DMS153 treated with DMSO at 0.1 percent for 48 hours (cell line): ENCODE measurements at regions not wholly inside any gene's neighbourhood (a gene's known extent, or its start where the extent isn't known, plus 50 kb on each side); places are given as distances from the start of the nearest gene placed in this dataset.
"Not testable (repeated sequence)": the region's sequence is repeated elsewhere in the genome, so short reads cannot be mapped to it uniquely, and the experiment has no call there.

Experiments
- DNase-seq: peaks from one replicate; lab custom pipeline; 2025; ENCODE audit not compliant: unreplicated experiment; lab: John Stamatoyannopoulos, UW

- not testable (repeated sequence) for DNase-seq
Observed at GRCh38 chr4:54993473-54994026, 131.8 kb downstream of the KDR start.

GRCh38 chr4:54992266-54992665 lies 133.1 kb downstream of the KDR start:
- no peak for DNase-seq

GRCh38 chr4:54988655-54989054 lies 136.7 kb downstream of the KDR start:
- no peak for DNase-seq

- no peak for DNase-seq
Observed at GRCh38 chr4:54986095-54986846, 139.1 kb downstream of the KDR start.

- DNase-seq, result no peak
Observed at GRCh38 chr4:54976682-54977081, 148.7 kb downstream of the KDR start.

- no peak for DNase-seq
Observed at GRCh38 chr4:54976031-54976430, 149.4 kb downstream of the KDR start.

- no peak for DNase-seq
Observed at GRCh38 chr4:54973784-54974183, 151.6 kb downstream of the KDR start.

GRCh38 chr4:54971474-54971950 lies 153.9 kb downstream of the KDR start:
- peak; percentile 55 for DNase-seq

GRCh38 chr4:54967289-54967688 lies 158.1 kb downstream of the KDR start:
- no peak for DNase-seq

GRCh38 chr4:54961357-54961975 lies 163.9 kb downstream of the KDR start:
- DNase-seq, result peak; percentile 48

- no peak for DNase-seq
Observed at GRCh38 chr4:54959651-54960116, 165.7 kb downstream of the KDR start.

GRCh38 chr4:54959131-54959530 lies 166.3 kb downstream of the KDR start:
- DNase-seq, result no peak

GRCh38 chr4:54958236-54958635 lies 167.2 kb downstream of the KDR start:
- no peak for DNase-seq

- DNase-seq, result no peak
Observed at GRCh38 chr4:54954656-54955388, 170.6 kb downstream of the KDR start.

GRCh38 chr4:54946741-54947140 lies 178.7 kb downstream of the KDR start:
- peak; percentile 30 for DNase-seq

GRCh38 chr4:54945838-54946237 lies 179.6 kb downstream of the KDR start:
- no peak for DNase-seq

- no peak for DNase-seq
Observed at GRCh38 chr4:54942721-54943120, 182.7 kb downstream of the KDR start.

GRCh38 chr4:54941994-54942552 lies 183.3 kb downstream of the KDR start:
- peak; percentile 50 for DNase-seq

GRCh38 chr4:54940996-54941865 lies 184.2 kb downstream of the KDR start:
- DNase-seq, result peak; percentile 31

GRCh38 chr4:54937501-54937900 lies 187.9 kb downstream of the KDR start:
- DNase-seq, result no peak
